ENCODE measurements at regions not wholly inside any gene's neighbourhood (a gene's known extent, or its start where the extent isn't known, plus 50 kb on each side); places are given as distances from the start of the nearest gene placed in this dataset.

DNA sequence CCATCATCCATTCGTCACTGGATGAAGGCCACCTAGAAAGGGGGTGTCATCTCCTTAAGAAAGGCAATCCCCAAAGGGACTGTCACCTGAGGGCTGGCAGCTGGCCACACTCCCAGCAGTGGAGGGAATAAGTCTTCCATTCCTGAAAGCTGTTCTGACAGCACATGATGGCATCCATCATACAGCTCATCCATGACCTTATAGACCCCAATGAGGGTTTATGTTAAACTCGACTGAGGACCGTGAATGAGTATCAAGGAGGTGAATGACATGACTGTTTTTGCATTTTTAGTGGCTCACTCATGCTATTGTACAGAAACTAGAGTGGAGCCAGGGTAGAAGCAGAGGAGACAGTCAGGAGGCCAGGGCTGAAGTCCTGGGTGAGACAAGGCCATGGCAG is 203.1 kb upstream of the CNR1 start:
- Histone ChIP-seq H3K27me3 (no peaks in the 10 kb centered on the region), H3K36me3 (no peaks in the 10 kb centered on the region), H3K9me3 (ENCODE audit: low read depth) (no peaks in the 10 kb centered on the region), H3K27ac (no peak overlapping the region), H3K4me3 (no peak overlapping the region), H3K4me1 (ENCODE audit: low read depth) (no peaks in the 10 kb centered on the region)
- no peak for DNase-seq (ENCODE audit: low read depth in 1 of 2, low spot score in 1 of 2)
- TF ChIP-seq, protein P1, sequence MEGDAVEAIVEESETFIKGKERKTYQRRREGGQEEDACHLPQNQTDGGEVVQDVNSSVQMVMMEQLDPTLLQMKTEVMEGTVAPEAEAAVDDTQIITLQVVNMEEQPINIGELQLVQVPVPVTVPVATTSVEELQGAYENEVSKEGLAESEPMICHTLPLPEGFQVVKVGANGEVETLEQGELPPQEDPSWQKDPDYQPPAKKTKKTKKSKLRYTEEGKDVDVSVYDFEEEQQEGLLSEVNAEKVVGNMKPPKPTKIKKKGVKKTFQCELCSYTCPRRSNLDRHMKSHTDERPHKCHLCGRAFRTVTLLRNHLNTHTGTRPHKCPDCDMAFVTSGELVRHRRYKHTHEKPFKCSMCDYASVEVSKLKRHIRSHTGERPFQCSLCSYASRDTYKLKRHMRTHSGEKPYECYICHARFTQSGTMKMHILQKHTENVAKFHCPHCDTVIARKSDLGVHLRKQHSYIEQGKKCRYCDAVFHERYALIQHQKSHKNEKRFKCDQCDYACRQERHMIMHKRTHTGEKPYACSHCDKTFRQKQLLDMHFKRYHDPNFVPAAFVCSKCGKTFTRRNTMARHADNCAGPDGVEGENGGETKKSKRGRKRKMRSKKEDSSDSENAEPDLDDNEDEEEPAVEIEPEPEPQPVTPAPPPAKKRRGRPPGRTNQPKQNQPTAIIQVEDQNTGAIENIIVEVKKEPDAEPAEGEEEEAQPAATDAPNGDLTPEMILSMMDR (IDR thresholded peaks at IDR 0.05; ENCODE audit: low read depth, low read length), result no peak

GRCh38 chr6:88368071-88368787 is 202.1 kb upstream of the CNR1 start:
- Histone ChIP-seq H3K27me3 (no peaks in the 10 kb centered on the region), H3K27ac (no peak overlapping the region), H3K4me3 (no peak overlapping the region), H3K36me3 (no peaks in the 10 kb centered on the region), H3K9me3 (ENCODE audit: low read depth) (no peaks in the 10 kb centered on the region), H3K4me1 (ENCODE audit: low read depth) (no peaks in the 10 kb centered on the region)
- peak in 1 of 2 donors; percentile 81 for DNase-seq (ENCODE audit: low read depth in 1 of 2, low spot score in 1 of 2)
- TF ChIP-seq, protein P1 (IDR thresholded peaks at IDR 0.05; ENCODE audit: low read depth, low read length), result no peak

DNA sequence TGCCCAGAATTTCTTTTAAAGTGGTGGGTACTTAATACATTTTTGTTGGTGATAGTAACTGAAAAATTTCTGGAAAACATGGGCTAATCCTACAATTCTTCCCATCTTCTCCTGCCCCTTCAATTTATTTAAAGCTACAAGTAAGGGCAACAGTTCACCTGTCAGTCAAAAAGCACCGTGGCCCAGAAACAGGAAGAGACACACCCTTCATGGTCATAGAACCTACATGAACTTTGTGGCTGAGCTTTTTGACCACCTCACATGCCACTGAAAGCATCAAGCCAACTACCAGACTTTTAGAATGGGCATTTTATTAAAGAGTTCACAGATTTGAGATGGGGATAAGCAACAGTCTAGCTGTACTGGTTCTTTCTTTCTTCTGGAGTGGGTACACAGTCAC is 201.1 kb upstream of the CNR1 start:
- DNase-seq (ENCODE audit: low read depth in 1 of 2, low spot score in 1 of 2), result no peak
- Histone ChIP-seq H3K4me1 (ENCODE audit: low read depth) (no peaks in the 10 kb centered on the region), H3K36me3 (no peaks in the 10 kb centered on the region), H3K9me3 (ENCODE audit: low read depth) (no peaks in the 10 kb centered on the region), H3K27me3 (no peaks in the 10 kb centered on the region), H3K27ac (no peak overlapping the region), H3K4me3 (no peak overlapping the region)
- TF ChIP-seq, protein P1 (IDR thresholded peaks at IDR 0.05; ENCODE audit: low read depth, low read length), result no peak

- Histone ChIP-seq H3K27me3 (no peaks in the 10 kb centered on the region), H3K9me3 (ENCODE audit: low read depth) (no peaks in the 10 kb centered on the region), H3K36me3 (no peaks in the 10 kb centered on the region), H3K4me1 (ENCODE audit: low read depth) (no peaks in the 10 kb centered on the region), H3K4me3 (no peak overlapping the region), H3K27ac (no peak overlapping the region)
- TF ChIP-seq, protein P1 (IDR thresholded peaks at IDR 0.05; ENCODE audit: low read depth, low read length), result no peak
- DNase-seq (ENCODE audit: low read depth in 1 of 2, low spot score in 1 of 2), result no peak
Observed at GRCh38 chr6:88366672-88367071, 200.5 kb upstream of the CNR1 start.

- Histone ChIP-seq H3K9me3 (ENCODE audit: low read depth) (no peaks in the 10 kb centered on the region), H3K27me3 (no peaks in the 10 kb centered on the region), H3K27ac (no peak overlapping the region), H3K4me1 (ENCODE audit: low read depth) (no peaks in the 10 kb centered on the region), H3K36me3 (no peaks in the 10 kb centered on the region), H3K4me3 (no peak overlapping the region)
- DNase-seq (ENCODE audit: low read depth in 1 of 2, low spot score in 1 of 2), result no peak
- TF ChIP-seq, protein P1 (IDR thresholded peaks at IDR 0.05; ENCODE audit: low read depth, low read length), result no peak
Observed at GRCh38 chr6:88365656-88366055, 199.5 kb upstream of the CNR1 start.
